ENCODE measurements at regions not wholly inside any gene's neighbourhood (a gene's known extent, or its start where the extent isn't known, plus 50 kb on each side); places are given as distances from the start of the nearest gene placed in this dataset.

DNA sequence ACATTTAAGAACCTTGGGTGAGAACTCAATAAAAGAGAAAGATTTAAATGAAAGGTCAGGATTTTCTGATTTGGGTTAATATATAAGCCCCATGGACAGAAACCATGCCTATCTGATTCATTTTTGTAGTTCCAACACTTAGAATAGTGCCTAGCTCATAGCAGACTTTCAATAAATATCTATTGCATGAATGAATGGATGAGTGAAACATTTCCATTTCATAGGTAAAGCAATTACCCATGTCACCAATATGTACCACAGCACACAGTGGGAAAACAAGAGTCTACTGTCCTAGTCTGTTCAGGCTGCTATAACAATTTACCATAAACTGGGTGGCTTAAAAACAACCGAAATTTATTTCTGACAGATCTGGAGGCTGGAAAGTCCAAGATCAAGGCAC lies 63.9 kb upstream of the PTPN13 start:
- no peak for DNase-seq

GRCh38 chr4:86531440-86531839 lies 62.7 kb upstream of the PTPN13 start:
- DNase-seq: no peak

DNA sequence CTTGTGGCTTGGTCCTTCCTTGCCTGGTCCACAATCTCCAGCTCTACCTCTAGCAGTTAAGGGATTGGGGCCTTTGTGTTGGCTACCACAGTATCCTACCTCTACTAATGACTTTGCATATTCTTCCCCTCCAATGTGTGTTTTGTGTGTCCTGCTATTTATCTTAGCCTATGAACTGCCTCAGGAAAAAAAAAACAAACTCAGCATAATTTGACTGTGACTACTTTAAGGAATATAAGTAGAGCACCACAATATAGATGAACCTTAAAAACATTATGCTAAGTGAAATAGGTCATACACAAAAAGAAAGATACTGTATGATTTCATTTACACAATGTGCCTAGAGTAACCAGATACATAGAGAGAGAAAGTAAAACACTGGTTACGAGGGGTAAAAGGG lies 61.3 kb upstream of the PTPN13 start:
- no peak for DNase-seq

DNA sequence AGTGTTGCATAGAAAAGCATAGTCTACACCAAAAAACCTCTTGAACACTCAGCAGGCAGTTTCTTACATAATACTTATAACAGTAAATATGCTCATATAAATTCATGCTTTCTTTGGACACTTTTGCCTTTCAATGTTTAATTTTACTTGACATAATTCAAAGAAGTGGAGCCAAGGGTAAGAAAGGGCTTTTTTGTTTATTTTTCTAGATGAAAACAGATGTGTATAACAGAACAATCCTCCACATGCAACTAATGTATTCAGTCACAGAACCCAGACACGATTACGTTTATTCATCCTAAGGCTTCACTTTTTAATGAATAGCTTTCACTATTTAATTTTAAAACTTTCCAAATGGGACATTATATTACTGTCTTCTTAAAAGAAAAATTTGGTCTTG lies 58.0 kb upstream of the PTPN13 start:
- no peak for DNase-seq

DNA sequence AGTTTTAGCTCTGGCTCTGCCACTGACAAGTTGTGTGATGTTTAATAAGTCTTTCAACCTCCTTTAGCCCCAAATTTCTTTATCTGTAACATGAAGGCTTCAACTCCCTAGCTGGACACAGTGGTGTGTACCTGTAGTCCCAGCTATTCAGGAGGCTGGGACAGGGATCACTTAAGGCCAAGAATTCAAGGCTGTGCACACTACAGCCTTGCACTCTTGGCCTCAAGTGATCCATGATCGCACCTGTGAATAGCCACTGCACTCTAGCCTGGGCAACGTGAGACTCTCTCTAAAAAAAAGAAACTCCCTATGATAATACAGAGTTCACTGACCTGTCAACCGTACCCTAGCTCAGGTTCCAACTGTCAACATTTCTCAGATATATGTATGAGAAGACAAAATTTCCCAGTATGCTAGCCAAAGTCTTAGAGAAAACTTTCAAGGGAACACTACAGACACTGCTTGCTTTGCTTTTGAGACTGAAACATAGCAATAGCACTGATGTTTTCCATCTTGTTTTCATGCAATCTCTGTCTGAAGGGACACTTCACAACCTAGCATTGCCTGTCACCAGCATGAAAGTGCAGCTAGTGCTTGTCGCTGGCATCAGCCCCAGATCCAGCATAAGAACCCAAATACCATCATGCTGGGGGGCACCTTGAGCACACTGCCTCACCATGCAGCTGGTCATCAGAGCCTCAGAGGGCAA lies 51.6 kb upstream of the PTPN13 start:
- DNase-seq: no peak

DNA sequence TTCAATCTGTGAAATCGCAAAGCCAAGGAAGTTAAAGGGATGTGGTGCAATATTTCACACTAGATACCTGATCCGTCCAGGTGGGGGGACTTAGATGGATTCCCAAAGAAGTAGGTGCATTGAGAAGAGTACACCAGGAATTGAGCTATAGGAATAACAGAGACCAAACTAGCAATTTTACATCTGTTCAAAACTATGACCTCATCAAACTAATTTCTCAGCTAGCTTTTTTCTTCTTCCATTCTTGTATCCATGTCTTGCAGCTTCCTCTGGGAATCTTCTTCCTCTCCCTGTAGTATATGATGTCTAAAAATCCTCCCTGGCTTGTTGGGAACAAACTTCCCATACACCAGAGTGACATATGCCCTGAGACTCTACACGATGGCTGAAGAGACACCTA lies 51.0 kb upstream of the PTPN13 start:
- DNase-seq: no peak

GRCh38 chr4:86543560-86544309 lies 50.4 kb upstream of the PTPN13 start:
- no peak for DNase-seq

GRCh38 chr4:86544310-86544966 lies 49.7 kb upstream of the PTPN13 start:
- no peak for DNase-seq

All from NCI-H1092 (cell line).